ENCODE measurements at regions not wholly inside any gene's neighbourhood (a gene's known extent, or its start where the extent isn't known, plus 50 kb on each side); places are given as distances from the start of the nearest gene placed in this dataset.

- TF ChIP-seq ZNF561 (CRISPR knock-in tag; conservative IDR thresholded peaks at IDR 0.05) (peak; percentile 82; the same call in 1 of the 2 replicates), POU5F1 (IDR thresholded peaks at IDR 0.05; ENCODE audit: borderline replicate concordance, low read depth, low read length, partially characterized antibody) (no peak), PREB (CRISPR knock-in tag; IDR thresholded peaks at IDR 0.05) (no peak), CAMTA2 (CRISPR knock-in tag; conservative IDR thresholded peaks at IDR 0.05) (0 out of 2 replicates have a peak, but pooled peaks have one; percentile 60), POLR2A (conservative IDR thresholded peaks at IDR 0.05) (no peak), ARID1B (IDR thresholded peaks at IDR 0.05) (no peak), THRA (IDR thresholded peaks at IDR 0.05) (no peak), GTF2B (IDR thresholded peaks at IDR 0.05; ENCODE audit: extremely low read depth, insufficient read length) (no peak), SMAD3 (CRISPR knock-in tag; conservative IDR thresholded peaks at IDR 0.05) (peak; percentile 91), EGR1 (conservative IDR thresholded peaks at IDR 0.05) (no peak), POLR2B (IDR thresholded peaks at IDR 0.05; ENCODE audit: low read depth, partially characterized antibody) (no peak), ZNF77 (CRISPR knock-in tag; IDR thresholded peaks at IDR 0.05) (no peak), ZNF707 (CRISPR knock-in tag; conservative IDR thresholded peaks at IDR 0.05) (no peak), HCFC1 (IDR thresholded peaks at IDR 0.05; ENCODE audit: low read depth, low read length) (no peak), MAX (CRISPR knock-in tag; IDR thresholded peaks at IDR 0.05) (no peak), CBX5 (IDR thresholded peaks at IDR 0.05; ENCODE audit: borderline replicate concordance, low read depth) (no peak), ZFP91 (CRISPR knock-in tag; IDR thresholded peaks at IDR 0.05) (no peak), ZNF449 (CRISPR knock-in tag; IDR thresholded peaks at IDR 0.05) (peak; percentile 92), HDAC6 (IDR thresholded peaks at IDR 0.05; ENCODE audit: low read depth, low read length) (no peak)
Observed at GRCh38 chr15:34656005-34656796, 72.8 kb upstream of the GOLGA8B start (continued).
